ENCODE measurements at regions not wholly inside any gene's neighbourhood (a gene's known extent, or its start where the extent isn't known, plus 50 kb on each side); places are given as distances from the start of the nearest gene placed in this dataset.
A peak's percentile ranks its signal among the peaks of the same experiment; 100 is the strongest.

- H3K4me1 ChIP-seq (ENCODE audit: control insufficient read depth, insufficient read depth, low read length) = peaks cover 29% of the 10 kb centered on the region
- ChIA-PET POLR2A (no interaction called here), CTCF (interaction anchor here (0.7 kb wide), 1 partner anchor 255 kb away, joined by 3 read pairs; no protein-coding TSS in a partner anchor)
- no peaks in the 10 kb centered on the region for H3K9me3 ChIP-seq (ENCODE audit: control insufficient read depth, insufficient read depth, low read depth, low read length)
- no peak overlapping the region for H3K4me3 ChIP-seq (ENCODE audit: low read depth, low read length)
- no peaks in the 10 kb centered on the region for H3K36me3 ChIP-seq (ENCODE audit: control insufficient read depth in 2 of 2, insufficient read depth in 1 of 2, low read length in 2 of 2)
- TF ChIP-seq ZNF785 (tag by site-specific recombination; IDR thresholded peaks at IDR 0.05) (no peak), ZNF48 (tag by site-specific recombination; IDR thresholded peaks at IDR 0.05) (no peak), ZNF664 (tag by site-specific recombination; IDR thresholded peaks at IDR 0.05) (no peak), BCL11B (tag by site-specific recombination; IDR thresholded peaks at IDR 0.05; ENCODE audit: low read depth) (no peak), ZNF19 (tag by site-specific recombination; IDR thresholded peaks at IDR 0.05; ENCODE audit: low read depth) (no peak)
- H3K27ac ChIP-seq (ENCODE audit: extremely low read depth, low read depth, low read length) = no peak overlapping the region
Observed at GRCh38 chr12:75782069-75782581, 249.5 kb downstream of the PHLDA1 start.

- POLR2A ChIA-PET = no interaction called here
- TF ChIP-seq ZNF214 (tag by site-specific recombination; IDR thresholded peaks at IDR 0.05; ENCODE audit: borderline replicate concordance) (no peak), ZNF398 (tag by site-specific recombination; IDR thresholded peaks at IDR 0.05) (peak; percentile 67), KLF10 (tag by site-specific recombination; IDR thresholded peaks at IDR 0.05) (no peak), ZNF610 (tag by site-specific recombination; IDR thresholded peaks at IDR 0.05; ENCODE audit: borderline replicate concordance) (no peak), ZNF211 (tag by site-specific recombination; IDR thresholded peaks at IDR 0.05; ENCODE audit: low read depth) (no peak), HIC1 (tag by site-specific recombination; IDR thresholded peaks at IDR 0.05) (no peak), ZNF404 (tag by site-specific recombination; IDR thresholded peaks at IDR 0.05) (no peak), ZNF830 (tag by site-specific recombination; IDR thresholded peaks at IDR 0.05; ENCODE audit: low read depth) (no peak), ZNF292 (tag by site-specific recombination; IDR thresholded peaks at IDR 0.05; ENCODE audit: borderline replicate concordance, low read depth) (no peak), SCRT2 (tag by site-specific recombination; IDR thresholded peaks at IDR 0.05) (0 out of 2 replicates have a peak, but pooled peaks have one; percentile 15), ZNF488 (tag by site-specific recombination; IDR thresholded peaks at IDR 0.05) (no peak), ZXDB (tag by site-specific recombination; IDR thresholded peaks at IDR 0.05) (0 out of 2 replicates have a peak, but pooled peaks have one; percentile 13), SP7 (tag by site-specific recombination; IDR thresholded peaks at IDR 0.05) (peak; percentile 34; the same call in 1 of the 2 replicates), ZNF274 (IDR thresholded peaks at IDR 0.05; ENCODE audit: low read length) (no peak), ZNF274 (tag by site-specific recombination; IDR thresholded peaks at IDR 0.05; ENCODE audit: borderline replicate concordance) (no peak), SP2 (tag by site-specific recombination; IDR thresholded peaks at IDR 0.05) (no peak), HOXC10 (CRISPR knock-in tag; IDR thresholded peaks at IDR 0.05) (no peak), CTCF (tag by site-specific recombination; IDR thresholded peaks at IDR 0.05) (no peak), ZNF335 (tag by site-specific recombination; conservative IDR thresholded peaks at IDR 0.05) (no peak), ZNF843 (tag by site-specific recombination; IDR thresholded peaks at IDR 0.05) (0 out of 2 replicates have a peak, but pooled peaks have one; percentile 14)
Observed at GRCh38 chr12:75781532-75782046, 250.0 kb downstream of the PHLDA1 start.

More at GRCh38 chr12:75781532-75782046, 250.0 kb downstream of the PHLDA1 start:
- Histone ChIP-seq H3K4me3 (ENCODE audit: low read depth, low read length) (no peak overlapping the region), H3K9me3 (ENCODE audit: control insufficient read depth, insufficient read depth, low read depth, low read length) (no peaks in the 10 kb centered on the region), H3K4me1 (ENCODE audit: control insufficient read depth, insufficient read depth, low read length) (peaks cover 29% of the 10 kb centered on the region), H3K36me3 (ENCODE audit: control insufficient read depth in 2 of 2, insufficient read depth in 1 of 2, low read length in 2 of 2) (no peaks in the 10 kb centered on the region), H3K27ac (ENCODE audit: extremely low read depth, low read depth, low read length) (no peak overlapping the region)
- CTCF ChIA-PET = no interaction called here
